Trophoblast cell (in vitro differentiated cells and primary cell): ENCODE measurements at regions not wholly inside any gene's neighbourhood (a gene's known extent, or its start where the extent isn't known, plus 50 kb on each side); places are given as distances from the start of the nearest gene placed in this dataset.

Experiments
- DNase-seq, 2 donors: peaks; one replicate each; pipeline ENCODE4 v3.0.0-alpha.2; 2016
- H2AFZ ChIP-seq: 2 replicates; pipeline ENCODE4 v1.6.1; 2013; ENCODE audit warnings: low read length, moderate library complexity, mild to moderate bottlenecking; ENCODE audit not compliant: insufficient read depth, poor library complexity
- H2AK5ac ChIP-seq: 2 replicates; pipeline ENCODE4 v1.6.1; 2013; ENCODE audit warnings: mild to moderate bottlenecking, low read length
- H2BK120ac ChIP-seq: 2 replicates; pipeline ENCODE4 v1.6.1; 2013; ENCODE audit warnings: low read length, mild to moderate bottlenecking, moderate library complexity; ENCODE audit not compliant: insufficient read depth, poor library complexity
- H2BK12ac ChIP-seq: 2 replicates; pipeline ENCODE4 v1.6.1; 2013; ENCODE audit warnings: mild to moderate bottlenecking, low read length, moderate library complexity
- H2BK5ac ChIP-seq: 2 replicates; pipeline ENCODE4 v1.6.1; 2013; ENCODE audit warnings: low read length, low read depth, moderate library complexity, mild to moderate bottlenecking; ENCODE audit not compliant: poor library complexity
- H3K14ac ChIP-seq: 2 replicates; pipeline ENCODE4 v1.6.1; 2013; ENCODE audit warnings: mild to moderate bottlenecking, low read length
- H3K18ac ChIP-seq: 2 replicates; pipeline ENCODE4 v1.6.1; 2013; ENCODE audit warnings: mild to moderate bottlenecking, low read length
- H3K23ac ChIP-seq: 2 replicates; pipeline ENCODE4 v1.6.1; 2013; ENCODE audit warnings: low read length
- H3K27ac ChIP-seq: 2 replicates; pipeline ENCODE4 v1.5.1; 2013; ENCODE audit warnings: low read depth, mild to moderate bottlenecking, inconsistent platforms, low read length, moderate library complexity
- H3K27me3 ChIP-seq: 2 replicates; pipeline ENCODE4 v1.6.1; 2013; ENCODE audit warnings: inconsistent platforms, mild to moderate bottlenecking, low read length, moderate library complexity; ENCODE audit not compliant: insufficient read depth
- H3K36me3 ChIP-seq, 2 experiments: 1 replicate in 1 of 2; 2 replicates in 1 of 2; pipeline ENCODE4 v1.6.1; 2013; ENCODE audit warnings: low read length in 2 of 2, mild to moderate bottlenecking in 2 of 2, moderate library complexity in 1 of 2; ENCODE audit not compliant: insufficient read depth in 2 of 2, control insufficient read depth in 1 of 2
- H3K4ac ChIP-seq: 2 replicates; pipeline ENCODE4 v1.6.1; 2013; ENCODE audit warnings: low read depth, mild to moderate bottlenecking, low read length, moderate library complexity
- H3K4me1 ChIP-seq, 2 experiments: 1 replicate in 1 of 2; 2 replicates in 1 of 2; pipeline ENCODE4 v1.6.1; 2013; ENCODE audit warnings: low read length in 2 of 2, mild to moderate bottlenecking in 2 of 2, moderate library complexity in 1 of 2; ENCODE audit not compliant: insufficient read depth in 2 of 2, control insufficient read depth in 1 of 2
- H3K4me2 ChIP-seq: 2 replicates; pipeline ENCODE4 v1.6.1; 2013; ENCODE audit warnings: inconsistent platforms, mild to moderate bottlenecking, low read length, moderate library complexity
- H3K4me3 ChIP-seq: 2 replicates; pipeline ENCODE4 v1.5.1; 2013; ENCODE audit warnings: mild to moderate bottlenecking, low read depth, low read length, inconsistent platforms
- H3K79me1 ChIP-seq: one replicate; pipeline ENCODE4 v1.6.1; 2013; ENCODE audit warnings: low read length
- H3K79me2 ChIP-seq: 2 replicates; pipeline ENCODE4 v1.6.1; 2013; ENCODE audit warnings: low read length, mild to moderate bottlenecking; ENCODE audit not compliant: control insufficient read depth, insufficient read depth, poor library complexity
- H3K9ac ChIP-seq: 2 replicates; pipeline ENCODE4 v1.6.1; 2013; ENCODE audit warnings: mild to moderate bottlenecking, low read length
- H3K9me3 ChIP-seq: 2 replicates; pipeline ENCODE4 v1.6.1; 2013; ENCODE audit warnings: low read depth, mild to moderate bottlenecking, control low read depth, inconsistent platforms, low read length; ENCODE audit not compliant: insufficient read depth
- H4K12ac ChIP-seq: 2 replicates; pipeline ENCODE4 v1.6.1; 2013; ENCODE audit warnings: low read depth, mild to moderate bottlenecking, low read length, moderate library complexity
- H4K8ac ChIP-seq: 2 replicates; pipeline ENCODE4 v1.6.1; 2013; ENCODE audit warnings: low read depth, mild to moderate bottlenecking, low read length, moderate library complexity
- H4K91ac ChIP-seq: one replicate; pipeline ENCODE4 v1.6.1; 2013; ENCODE audit warnings: low read depth, mild to moderate bottlenecking, low read length, moderate library complexity
- WGBS: extraction: QIAGEN DNeasy Blood & Tissue Kit; methylation state at CpG from one replicate; pipeline ENCODE4 v1.1.7; 2013; ENCODE audit warnings: missing lambda C conversion rate; ENCODE audit not compliant: insufficient read length, insufficient coverage; ENCODE audit errors: extremely low coverage; 5-methylcytosine and 5-hydroxymethylcytosine counted together

GRCh38 chr6:811831-812230 lies 118.9 kb upstream of the EXOC2 start:
- no peak overlapping the region for H3K4me2 ChIP-seq
- no CpG with 5 or more reads among the region's 2 CpGs for WGBS

GRCh38 chr6:811191-811590 lies 118.3 kb upstream of the EXOC2 start:
- H3K79me1 ChIP-seq = no peaks in the 10 kb centered on the region
- no peak overlapping the region for H3K4me3 ChIP-seq
- H3K9me3 ChIP-seq = no peaks in the 10 kb centered on the region
- H3K9ac ChIP-seq = no peak overlapping the region
- no peak overlapping the region for H3K4ac ChIP-seq
- H3K36me3 ChIP-seq = no peaks in the 10 kb centered on the region
- no peak overlapping the region for H3K18ac ChIP-seq
- no peak overlapping the region for H2AFZ ChIP-seq
- no peak overlapping the region for H4K91ac ChIP-seq
- no peak overlapping the region for H4K8ac ChIP-seq
- no CpG with 5 or more reads among the region's 1 CpG for WGBS
- H2BK120ac ChIP-seq = no peak overlapping the region
- H3K14ac ChIP-seq = no peak overlapping the region
- no peaks in the 10 kb centered on the region for H3K27me3 ChIP-seq
- no peak overlapping the region for H2BK5ac ChIP-seq
- no peak overlapping the region for H4K12ac ChIP-seq
- H2BK12ac ChIP-seq = no peak overlapping the region
- H3K23ac ChIP-seq = no peak overlapping the region
- no peak for DNase-seq
- no peaks in the 10 kb centered on the region for H3K79me2 ChIP-seq
- no peak overlapping the region for H3K4me2 ChIP-seq
- H3K27ac ChIP-seq = no peak overlapping the region
- H2AK5ac ChIP-seq = no peak overlapping the region
- H3K4me1 ChIP-seq = no peaks in the 10 kb centered on the region

More at GRCh38 chr6:811831-812230, 118.9 kb upstream of the EXOC2 start:
- no peak for DNase-seq
- Histone ChIP-seq H2BK5ac (no peak overlapping the region), H3K9ac (no peak overlapping the region), H3K18ac (no peak overlapping the region), H2AFZ (no peak overlapping the region), H3K4me1 (no peaks in the 10 kb centered on the region), H3K14ac (no peak overlapping the region), H4K12ac (no peak overlapping the region), H3K27me3 (no peaks in the 10 kb centered on the region), H3K4me3 (no peak overlapping the region), H3K9me3 (no peaks in the 10 kb centered on the region), H2BK12ac (no peak overlapping the region), H3K4ac (no peak overlapping the region), H3K79me1 (no peaks in the 10 kb centered on the region), H2AK5ac (no peak overlapping the region), H3K36me3 (no peaks in the 10 kb centered on the region), H2BK120ac (no peak overlapping the region), H4K8ac (no peak overlapping the region), H3K23ac (no peak overlapping the region), H3K79me2 (no peaks in the 10 kb centered on the region), H4K91ac (no peak overlapping the region), H3K27ac (no peak overlapping the region)

GRCh38 chr6:804771-805170 lies 111.8 kb upstream of the EXOC2 start:
- no CpG with 5 or more reads among the region's 10 CpGs for WGBS
- H3K4ac ChIP-seq = no peak overlapping the region
- no peak overlapping the region for H2BK120ac ChIP-seq
- DNase-seq = no peak
- no peak overlapping the region for H3K4me3 ChIP-seq
- H3K79me1 ChIP-seq = no peaks in the 10 kb centered on the region
- no peak overlapping the region for H4K12ac ChIP-seq
- no peak overlapping the region for H3K27ac ChIP-seq
- H3K23ac ChIP-seq = no peak overlapping the region
- no peak overlapping the region for H3K9ac ChIP-seq
- no peak overlapping the region for H3K4me2 ChIP-seq
- no peaks in the 10 kb centered on the region for H3K36me3 ChIP-seq
- no peaks in the 10 kb centered on the region for H3K79me2 ChIP-seq
- no peaks in the 10 kb centered on the region for H3K27me3 ChIP-seq
- no peak overlapping the region for H3K14ac ChIP-seq
- no peak overlapping the region for H2AFZ ChIP-seq
- no peak overlapping the region for H4K8ac ChIP-seq
- no peak overlapping the region for H4K91ac ChIP-seq
- H2BK12ac ChIP-seq = no peak overlapping the region
- H3K9me3 ChIP-seq = no peaks in the 10 kb centered on the region
- H3K4me1 ChIP-seq = no peaks in the 10 kb centered on the region
- H3K18ac ChIP-seq = no peak overlapping the region
- H2BK5ac ChIP-seq = no peak overlapping the region
- H2AK5ac ChIP-seq = no peak overlapping the region

- Histone ChIP-seq H3K9me3 (no peaks in the 10 kb centered on the region), H3K27me3 (no peaks in the 10 kb centered on the region), H4K12ac (no peak overlapping the region), H3K79me2 (no peaks in the 10 kb centered on the region), H2BK12ac (no peak overlapping the region), H2BK5ac (no peak overlapping the region), H3K79me1 (no peaks in the 10 kb centered on the region), H3K4ac (no peak overlapping the region), H3K36me3 (no peaks in the 10 kb centered on the region), H3K14ac (no peak overlapping the region), H3K4me1 (no peaks in the 10 kb centered on the region), H2AFZ (no peak overlapping the region), H2BK120ac (no peak overlapping the region), H3K4me3 (no peak overlapping the region), H3K27ac (no peak overlapping the region), H3K18ac (no peak overlapping the region), H3K9ac (no peak overlapping the region), H4K8ac (no peak overlapping the region), H3K23ac (no peak overlapping the region), H2AK5ac (no peak overlapping the region), H4K91ac (no peak overlapping the region), H3K4me2 (no peak overlapping the region)
- no peak for DNase-seq
- no CpG with 5 or more reads among the region's 13 CpGs for WGBS
Measured at GRCh38 chr6:804317-804716, 111.4 kb upstream of the EXOC2 start.
